ENCODE measurements at regions not wholly inside any gene's neighbourhood (a gene's known extent, or its start where the extent isn't known, plus 50 kb on each side); places are given as distances from the start of the nearest gene placed in this dataset.

- Mint-ChIP-seq H3K4me3 (ENCODE audit: unreplicated experiment) (no peak overlapping the region), H3K4me1 (ENCODE audit: low read depth, unreplicated experiment) (no peaks in the 10 kb centered on the region), H3K27me3 (ENCODE audit: unreplicated experiment) (no peaks in the 10 kb centered on the region), H3K27ac (ENCODE audit: unreplicated experiment) (no peak overlapping the region), H3K36me3 (ENCODE audit: unreplicated experiment) (no peaks in the 10 kb centered on the region), H3K9me3 (ENCODE audit: unreplicated experiment) (peaks cover 1% of the 10 kb centered on the region)
- TF ChIP-seq CTCF (IDR thresholded peaks at IDR 0.05; ENCODE audit: partially characterized antibody, unreplicated experiment), result no peak
- DNase-seq, result no peak
These were observed 100.5 kb upstream of the SMAD1 start for GRCh38 chr4:145381163-145381562.

DNA sequence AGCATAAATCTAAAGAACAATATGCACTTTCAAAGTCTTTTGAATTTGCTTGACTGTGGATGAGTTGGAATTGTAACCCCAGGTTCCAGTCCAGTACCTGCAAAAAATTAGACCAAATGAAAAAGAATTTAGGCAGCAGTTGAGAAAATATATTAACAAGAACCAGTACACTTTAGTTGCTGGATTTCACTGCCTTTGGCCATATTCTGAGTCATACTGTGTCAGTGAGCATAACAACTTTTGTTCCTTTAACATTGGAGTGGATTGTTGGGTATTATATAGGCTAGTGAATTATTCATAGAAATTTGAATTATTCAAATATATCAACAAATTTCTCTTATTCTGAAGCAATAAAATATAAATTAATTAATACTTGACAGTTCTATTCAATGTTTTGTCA, 101.5 kb upstream of the SMAD1 start:
- no peak for TF ChIP-seq CTCF (IDR thresholded peaks at IDR 0.05; ENCODE audit: partially characterized antibody, unreplicated experiment)
- no peak overlapping the region for H3K4me3 Mint-ChIP-seq (ENCODE audit: unreplicated experiment)
- H3K27ac Mint-ChIP-seq (ENCODE audit: unreplicated experiment), result no peak overlapping the region
- no peaks in the 10 kb centered on the region for H3K4me1 Mint-ChIP-seq (ENCODE audit: low read depth, unreplicated experiment)
- H3K36me3 Mint-ChIP-seq (ENCODE audit: unreplicated experiment), result no peaks in the 10 kb centered on the region
- DNase-seq, result no peak
- peaks cover 1% of the 10 kb centered on the region for H3K9me3 Mint-ChIP-seq (ENCODE audit: unreplicated experiment)
- no peaks in the 10 kb centered on the region for H3K27me3 Mint-ChIP-seq (ENCODE audit: unreplicated experiment)

DNA sequence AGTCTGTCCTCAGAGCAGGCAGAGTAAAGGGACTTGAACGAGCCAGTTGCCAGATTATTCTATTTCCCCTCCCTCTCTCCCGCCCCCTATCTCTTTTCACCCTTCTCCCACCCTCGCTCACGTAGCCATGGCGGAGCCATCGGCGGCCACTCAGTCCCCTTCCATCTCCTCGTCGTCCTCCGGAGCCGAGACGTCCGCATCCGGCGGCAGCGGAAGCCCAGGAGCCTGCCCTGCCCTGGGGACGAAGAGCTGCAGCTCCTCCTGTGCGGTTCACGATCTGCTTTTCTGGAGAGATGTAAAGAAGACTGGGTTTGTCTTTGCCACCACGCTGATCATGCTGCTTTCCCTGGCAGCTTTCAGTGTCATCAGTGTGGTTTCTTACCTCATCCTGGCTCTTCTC, 106.2 kb upstream of the SMAD1 start:
- no peak overlapping the region for H3K27ac Mint-ChIP-seq (ENCODE audit: unreplicated experiment)
- no peak for TF ChIP-seq CTCF (IDR thresholded peaks at IDR 0.05; ENCODE audit: partially characterized antibody, unreplicated experiment)
- H3K4me1 Mint-ChIP-seq (ENCODE audit: low read depth, unreplicated experiment), result no peaks in the 10 kb centered on the region
- no peak for DNase-seq
- H3K27me3 Mint-ChIP-seq (ENCODE audit: unreplicated experiment), result no peaks in the 10 kb centered on the region
- H3K36me3 Mint-ChIP-seq (ENCODE audit: unreplicated experiment), result no peaks in the 10 kb centered on the region
- H3K4me3 Mint-ChIP-seq (ENCODE audit: unreplicated experiment), result no peak overlapping the region
- no peaks in the 10 kb centered on the region for H3K9me3 Mint-ChIP-seq (ENCODE audit: unreplicated experiment)

DNA sequence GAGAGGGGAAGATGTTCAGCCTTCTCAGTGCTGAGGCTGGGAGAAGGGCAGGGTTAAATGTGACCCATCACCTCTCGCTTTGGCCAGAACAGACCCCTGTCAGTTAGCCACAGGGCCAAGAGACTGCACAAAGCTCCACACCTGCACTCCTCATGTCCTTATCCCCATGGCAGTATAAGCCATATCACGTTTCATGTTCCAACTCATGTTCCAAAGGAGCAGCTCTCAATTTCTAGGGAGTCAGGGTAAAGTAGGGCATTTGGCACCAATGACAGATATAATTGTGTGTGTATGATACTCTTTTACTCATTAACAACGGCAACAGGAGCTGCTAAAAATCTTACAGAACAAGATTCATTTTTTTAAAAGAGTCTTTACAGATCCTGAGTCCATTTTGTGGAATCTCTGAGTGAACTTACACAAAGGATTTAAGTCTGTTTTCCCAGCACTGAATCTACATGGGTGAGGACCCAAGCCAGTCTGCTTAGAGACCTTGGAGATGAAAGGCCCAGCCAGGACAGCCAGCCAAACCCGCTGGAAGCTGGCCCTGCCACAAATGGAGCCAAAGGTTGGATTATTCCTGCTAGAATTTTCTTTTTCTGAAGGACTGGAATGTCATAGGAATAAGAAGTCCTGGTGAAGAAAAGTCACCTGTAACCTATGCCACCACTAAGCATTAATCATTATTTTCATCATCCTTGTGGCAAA, 129.1 kb upstream of the SMAD1 start:
- Mint-ChIP-seq H3K27ac (ENCODE audit: unreplicated experiment) (no peak overlapping the region), H3K4me1 (ENCODE audit: low read depth, unreplicated experiment) (no peaks in the 10 kb centered on the region), H3K36me3 (ENCODE audit: unreplicated experiment) (no peaks in the 10 kb centered on the region), H3K27me3 (ENCODE audit: unreplicated experiment) (no peaks in the 10 kb centered on the region), H3K4me3 (ENCODE audit: unreplicated experiment) (no peak overlapping the region), H3K9me3 (ENCODE audit: unreplicated experiment) (no peaks in the 10 kb centered on the region)
- TF ChIP-seq CTCF (IDR thresholded peaks at IDR 0.05; ENCODE audit: partially characterized antibody, unreplicated experiment), result no peak
- DNase-seq, result no peak

- no peak for DNase-seq
- H3K27me3 Mint-ChIP-seq (ENCODE audit: unreplicated experiment), result no peaks in the 10 kb centered on the region
- TF ChIP-seq CTCF (IDR thresholded peaks at IDR 0.05; ENCODE audit: partially characterized antibody, unreplicated experiment), result no peak
- H3K27ac Mint-ChIP-seq (ENCODE audit: unreplicated experiment), result no peak overlapping the region
- H3K36me3 Mint-ChIP-seq (ENCODE audit: unreplicated experiment), result peaks cover 2% of the 10 kb centered on the region
- H3K4me3 Mint-ChIP-seq (ENCODE audit: unreplicated experiment), result no peak overlapping the region
- no peaks in the 10 kb centered on the region for H3K9me3 Mint-ChIP-seq (ENCODE audit: unreplicated experiment)
- no peaks in the 10 kb centered on the region for H3K4me1 Mint-ChIP-seq (ENCODE audit: low read depth, unreplicated experiment)
These were observed 129.7 kb upstream of the SMAD1 start for GRCh38 chr4:145351922-145352321.
